Tibial nerve (tissue), 4 donors: ENCODE measurements at regions not wholly inside any gene's neighbourhood (a gene's known extent, or its start where the extent isn't known, plus 50 kb on each side); places are given as distances from the start of the nearest gene placed in this dataset.

Experiments used
- DNase-seq, 2 donors: peaks; one replicate each; pipeline ENCODE4 v3.0.0-alpha.2; 2019; ENCODE audit warnings: low spot score in 2 of 2
- H3K27ac ChIP-seq, 4 donors: fragments of 200-600 bp; sonication (generic) in 3 of 4; one replicate each; pipeline ENCODE4 v1.5.1; 2017 to 2019; ENCODE audit warnings: mild to moderate bottlenecking in 1 of 4
- H3K27me3 ChIP-seq, 2 donors: fragments of 200-600 bp; sonication (generic) in 1 of 2; one replicate each; pipeline versions ENCODE4 v1.5.1 to v1.6.0; 2017 to 2019
- H3K36me3 ChIP-seq, 3 donors: fragments of 200-600 bp; sonication (generic); one replicate each; pipeline ENCODE4 v1.5.1; 2018 to 2019
- H3K4me1 ChIP-seq, 4 donors: fragments of 200-600 bp; sonication (generic) in 3 of 4; one replicate each; pipeline ENCODE4 v1.5.1; 2017 to 2019
- H3K4me3 ChIP-seq, 4 donors: fragments of 200-600 bp; sonication (generic) in 3 of 4; one replicate each; pipeline ENCODE4 v1.5.1; 2017 to 2019; ENCODE audit warnings: mild to moderate bottlenecking in 1 of 4, moderate library complexity in 1 of 4
- H3K9me3 ChIP-seq, 4 donors: fragments of 200-600 bp; sonication (generic) in 3 of 4; one replicate each; pipeline ENCODE4 v1.5.1; 2017 to 2019
- EP300 ChIP-seq, 2 donors: sonication (generic); formaldehyde crosslinking; IDR thresholded peaks; one replicate each; pipeline ENCODE4 v1.6.1; 2017; ENCODE audit warnings: antibody characterized with exemption in 2 of 2, mild to moderate bottlenecking in 1 of 2
- POLR2A ChIP-seq, 2 donors: fragments of 450-650 bp; IDR thresholded peaks; one replicate each; pipeline ENCODE4 v1.6.1; 2017; ENCODE audit warnings: antibody characterized with exemption in 2 of 2, mild to moderate bottlenecking in 2 of 2, moderate library complexity in 2 of 2
- WGBS, 2 donors: methylation state at CpG; one replicate each; pipeline ENCODE4 v1.1.5; 2018; 5-methylcytosine and 5-hydroxymethylcytosine counted together
- TF ChIP-seq, protein P1 (sequence below), 5 experiments: fragments of 200-600 bp in 3 of 5; fragments of 450-650 bp in 2 of 5; sonication (generic) in 3 of 5; IDR thresholded peaks; one replicate each; pipeline ENCODE4 v1.5.1; 2016 to 2019; ENCODE audit warnings: antibody characterized with exemption in 5 of 5, mild to moderate bottlenecking in 3 of 5, moderate library complexity in 2 of 5

DNA sequence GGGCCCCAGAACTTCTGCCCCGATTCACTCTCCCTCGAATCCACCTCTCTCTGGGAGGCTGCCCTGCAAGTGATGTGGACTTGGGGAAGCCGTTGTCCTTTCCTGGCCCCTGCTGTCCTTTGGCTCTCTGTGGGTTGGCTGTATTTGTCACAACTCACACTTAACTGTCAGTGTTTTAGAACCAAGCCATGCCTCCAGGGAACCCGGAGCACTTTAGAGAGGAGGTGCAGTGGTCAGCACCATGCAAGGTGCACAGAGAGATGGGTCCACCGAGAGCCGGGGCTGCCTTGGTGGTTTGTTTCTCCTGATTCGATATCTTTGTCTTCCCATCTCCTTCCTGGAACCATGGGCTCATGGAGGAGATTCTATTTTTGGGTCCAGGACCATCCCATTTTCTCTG lies 129.5 kb upstream of the RTL1 start:
- DNase-seq = no peak
- H3K4me1 ChIP-seq = no peaks in the 10 kb centered on the region
- TF ChIP-seq POLR2A (IDR thresholded peaks at IDR 0.05) (no peak), EP300 (IDR thresholded peaks at IDR 0.05) (no peak)
- TF ChIP-seq, protein P1, sequence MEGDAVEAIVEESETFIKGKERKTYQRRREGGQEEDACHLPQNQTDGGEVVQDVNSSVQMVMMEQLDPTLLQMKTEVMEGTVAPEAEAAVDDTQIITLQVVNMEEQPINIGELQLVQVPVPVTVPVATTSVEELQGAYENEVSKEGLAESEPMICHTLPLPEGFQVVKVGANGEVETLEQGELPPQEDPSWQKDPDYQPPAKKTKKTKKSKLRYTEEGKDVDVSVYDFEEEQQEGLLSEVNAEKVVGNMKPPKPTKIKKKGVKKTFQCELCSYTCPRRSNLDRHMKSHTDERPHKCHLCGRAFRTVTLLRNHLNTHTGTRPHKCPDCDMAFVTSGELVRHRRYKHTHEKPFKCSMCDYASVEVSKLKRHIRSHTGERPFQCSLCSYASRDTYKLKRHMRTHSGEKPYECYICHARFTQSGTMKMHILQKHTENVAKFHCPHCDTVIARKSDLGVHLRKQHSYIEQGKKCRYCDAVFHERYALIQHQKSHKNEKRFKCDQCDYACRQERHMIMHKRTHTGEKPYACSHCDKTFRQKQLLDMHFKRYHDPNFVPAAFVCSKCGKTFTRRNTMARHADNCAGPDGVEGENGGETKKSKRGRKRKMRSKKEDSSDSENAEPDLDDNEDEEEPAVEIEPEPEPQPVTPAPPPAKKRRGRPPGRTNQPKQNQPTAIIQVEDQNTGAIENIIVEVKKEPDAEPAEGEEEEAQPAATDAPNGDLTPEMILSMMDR (IDR thresholded peaks at IDR 0.05) = no peak
- H3K36me3 ChIP-seq = peaks cover 0 to 15% (median 0%) of the 10 kb centered on the region in 3 donors
- no peak overlapping the region for H3K4me3 ChIP-seq
- no peaks in the 10 kb centered on the region for H3K9me3 ChIP-seq
- H3K27me3 ChIP-seq = no peaks in the 10 kb centered on the region
- WGBS, 2 donors = 91 to 95% methylated on average over 7 of the region's 7 CpGs
- no peak overlapping the region for H3K27ac ChIP-seq

DNA sequence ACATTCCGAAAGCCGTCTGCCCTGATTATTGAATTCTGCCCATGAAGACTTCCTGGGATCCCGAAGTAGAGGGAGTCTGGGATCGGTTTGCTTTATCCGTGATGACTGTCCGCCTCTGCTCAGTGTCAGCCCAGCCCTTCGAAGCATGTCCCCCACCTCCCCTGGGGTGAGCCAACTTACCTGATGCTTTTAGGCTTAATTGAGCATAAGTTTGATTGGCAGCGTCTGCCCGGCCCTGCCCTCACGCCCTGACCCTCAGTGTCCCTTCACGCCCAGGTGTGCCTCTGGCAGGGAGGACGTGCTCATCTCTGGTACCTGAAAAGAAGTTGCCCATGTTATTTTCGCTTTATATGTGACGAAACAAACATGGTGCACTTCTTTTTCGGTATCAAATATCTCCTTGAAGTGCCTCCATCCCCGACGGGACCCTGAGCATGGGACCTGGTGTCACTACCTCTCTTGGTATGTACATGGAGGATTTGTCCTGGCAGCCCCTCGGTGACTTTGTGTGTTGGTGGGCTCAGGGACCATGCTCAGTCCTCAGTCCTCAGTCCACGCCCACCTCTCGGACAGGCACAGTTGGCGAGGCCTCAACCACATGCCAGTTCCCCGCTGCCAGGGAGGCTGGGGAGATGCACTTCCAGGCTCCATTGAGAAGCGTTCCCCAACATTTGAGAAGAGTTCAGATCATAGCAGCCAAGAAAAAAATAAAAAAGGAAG lies 130.1 kb upstream of the RTL1 start:
- peak in 1 of 2 donors; percentile 10 for DNase-seq
- H3K27ac ChIP-seq = no peak overlapping the region
- TF ChIP-seq, protein P1 (IDR thresholded peaks at IDR 0.05) = no peak
- TF ChIP-seq POLR2A (IDR thresholded peaks at IDR 0.05) (no peak), EP300 (IDR thresholded peaks at IDR 0.05) (no peak)
- H3K9me3 ChIP-seq = no peaks in the 10 kb centered on the region
- no peak overlapping the region for H3K4me3 ChIP-seq
- 92% methylated on average over 23 of the region's 23 CpGs for WGBS, 2 donors
- H3K36me3 ChIP-seq = peaks cover 0 to 15% (median 0%) of the 10 kb centered on the region in 3 donors
- H3K4me1 ChIP-seq = no peaks in the 10 kb centered on the region
- H3K27me3 ChIP-seq = no peaks in the 10 kb centered on the region

DNA sequence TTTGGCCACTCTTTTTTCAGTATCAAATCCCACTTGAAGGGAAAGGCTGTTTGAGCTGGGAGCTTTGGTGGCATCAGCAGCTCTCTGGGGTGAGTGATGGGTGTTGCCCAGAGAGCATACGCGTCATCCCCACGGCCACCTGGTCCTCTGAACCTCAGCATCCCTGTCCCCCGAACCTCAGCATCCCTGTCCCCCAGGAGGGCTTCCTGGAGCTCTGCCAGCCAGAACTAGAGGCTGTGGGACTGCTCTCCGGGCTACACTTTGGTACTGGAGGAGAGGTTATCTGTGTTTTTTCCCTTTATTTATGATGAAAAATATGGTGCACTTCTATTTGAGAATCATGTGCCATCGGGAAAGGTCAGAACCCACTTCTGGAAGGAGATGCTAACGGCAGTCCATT lies 131.5 kb upstream of the RTL1 start:
- Histone ChIP-seq H3K27ac (no peak overlapping the region), H3K27me3 (no peaks in the 10 kb centered on the region), H3K36me3 (peaks cover 0 to 19% (median 0%) of the 10 kb centered on the region in 3 donors), H3K9me3 (no peaks in the 10 kb centered on the region), H3K4me3 (no peak overlapping the region), H3K4me1 (no peaks in the 10 kb centered on the region)
- peak in 1 of 2 donors; percentile 8 for DNase-seq
- TF ChIP-seq, protein P1 (IDR thresholded peaks at IDR 0.05) = no peak
- TF ChIP-seq POLR2A (IDR thresholded peaks at IDR 0.05) (no peak), EP300 (IDR thresholded peaks at IDR 0.05) (no peak)
- WGBS, 2 donors = 81 to 89% methylated on average over 7 of the region's 7 CpGs

DNA sequence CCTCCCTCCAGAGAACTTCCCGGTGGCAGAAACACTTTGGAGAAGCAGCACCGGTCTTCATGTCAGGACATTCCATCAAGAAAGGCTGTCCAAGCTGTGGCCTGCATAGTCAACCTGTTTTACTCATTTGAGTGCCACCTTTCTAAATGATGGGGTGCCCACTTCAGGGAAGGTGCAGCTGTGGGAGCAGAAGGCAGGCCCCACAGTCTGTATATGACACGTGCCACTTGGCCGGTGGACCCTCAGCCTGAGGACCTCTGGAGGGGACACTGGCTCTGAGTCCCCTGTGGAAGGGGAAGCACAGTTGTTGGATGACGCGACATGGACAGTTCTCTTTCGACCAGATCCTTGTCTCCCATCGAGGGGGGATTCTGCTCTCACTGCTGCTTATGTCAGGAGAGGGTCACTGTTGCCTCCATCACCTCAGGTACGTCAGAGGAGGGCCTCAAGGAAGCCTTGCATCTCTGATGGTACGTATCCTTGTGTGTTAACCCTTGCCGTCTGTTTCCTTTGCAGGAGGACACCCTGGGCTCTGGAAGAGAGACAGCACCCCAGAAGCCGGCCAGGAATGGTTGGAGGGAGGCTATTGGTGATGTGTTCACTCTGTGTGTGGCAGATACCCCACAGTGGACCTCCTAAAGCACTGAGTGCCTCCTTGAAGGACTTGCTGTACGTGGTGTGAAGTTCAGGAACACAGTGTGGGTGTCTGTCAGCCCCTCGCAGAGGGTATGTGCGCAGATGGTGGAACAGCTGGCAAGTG lies 132.1 kb upstream of the RTL1 start:
- TF ChIP-seq EP300 (IDR thresholded peaks at IDR 0.05) = no peak
- TF ChIP-seq, protein P1 (IDR thresholded peaks at IDR 0.05) = no peak
- TF ChIP-seq POLR2A (IDR thresholded peaks at IDR 0.05) = no peak
- no peaks in the 10 kb centered on the region for H3K9me3 ChIP-seq
- DNase-seq = peak in 1 of 2 donors; percentile 2
- no peak overlapping the region for H3K4me3 ChIP-seq
- no peaks in the 10 kb centered on the region for H3K27me3 ChIP-seq
- H3K4me1 ChIP-seq = no peaks in the 10 kb centered on the region
- WGBS, 2 donors = 89 to 90% methylated on average over 15 of the region's 15 CpGs
- H3K27ac ChIP-seq = no peak overlapping the region
- H3K36me3 ChIP-seq = peaks cover 0 to 17% (median 0%) of the 10 kb centered on the region in 3 donors
